ENCODE measurements at regions not wholly inside any gene's neighbourhood (a gene's known extent, or its start where the extent isn't known, plus 50 kb on each side); places are given as distances from the start of the nearest gene placed in this dataset.

DNA sequence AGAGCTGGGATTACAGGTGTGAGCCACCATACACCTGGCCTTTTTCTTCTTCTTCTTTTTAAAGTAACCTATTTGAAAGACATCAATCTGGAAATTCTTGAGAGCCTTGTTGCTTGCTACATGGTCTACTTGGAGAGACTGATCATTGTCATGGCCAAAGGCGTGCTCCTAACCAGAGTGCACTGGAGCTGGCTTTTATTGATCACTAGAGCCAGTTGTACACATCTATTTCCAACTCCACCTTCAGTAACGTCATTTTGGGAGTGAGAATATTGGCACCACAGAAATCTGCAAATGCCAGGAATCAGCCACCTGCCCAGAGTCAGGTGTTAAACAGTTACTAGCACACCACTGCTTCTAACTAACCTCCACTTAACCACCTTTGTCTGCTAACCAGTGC is 735.1 kb downstream of the TYW1 start:
- WGBS (ENCODE audit: insufficient coverage), result 82% methylated on average over 2 of the region's 2 CpGs
- no peak overlapping the region for H3K27ac Mint-ChIP-seq
- H3K27ac ChIP-seq (ENCODE audit: low read length), result no peak overlapping the region
- no peak overlapping the region for H3K4me3 ChIP-seq (ENCODE audit: low read length)
- intact Hi-C loops (cut with micrococcal nuclease), result no loop called here
- H3K36me3 Mint-ChIP-seq, result no peaks in the 10 kb centered on the region
- H3K4me1 Mint-ChIP-seq, result no peaks in the 10 kb centered on the region
- H3K36me3 ChIP-seq (ENCODE audit: control insufficient read depth, insufficient read depth, low read length), result no peaks in the 10 kb centered on the region
- H3K27me3 Mint-ChIP-seq (ENCODE audit: low read depth in 2 of 2), result no peaks in the 10 kb centered on the region
- TF ChIP-seq, protein P1, sequence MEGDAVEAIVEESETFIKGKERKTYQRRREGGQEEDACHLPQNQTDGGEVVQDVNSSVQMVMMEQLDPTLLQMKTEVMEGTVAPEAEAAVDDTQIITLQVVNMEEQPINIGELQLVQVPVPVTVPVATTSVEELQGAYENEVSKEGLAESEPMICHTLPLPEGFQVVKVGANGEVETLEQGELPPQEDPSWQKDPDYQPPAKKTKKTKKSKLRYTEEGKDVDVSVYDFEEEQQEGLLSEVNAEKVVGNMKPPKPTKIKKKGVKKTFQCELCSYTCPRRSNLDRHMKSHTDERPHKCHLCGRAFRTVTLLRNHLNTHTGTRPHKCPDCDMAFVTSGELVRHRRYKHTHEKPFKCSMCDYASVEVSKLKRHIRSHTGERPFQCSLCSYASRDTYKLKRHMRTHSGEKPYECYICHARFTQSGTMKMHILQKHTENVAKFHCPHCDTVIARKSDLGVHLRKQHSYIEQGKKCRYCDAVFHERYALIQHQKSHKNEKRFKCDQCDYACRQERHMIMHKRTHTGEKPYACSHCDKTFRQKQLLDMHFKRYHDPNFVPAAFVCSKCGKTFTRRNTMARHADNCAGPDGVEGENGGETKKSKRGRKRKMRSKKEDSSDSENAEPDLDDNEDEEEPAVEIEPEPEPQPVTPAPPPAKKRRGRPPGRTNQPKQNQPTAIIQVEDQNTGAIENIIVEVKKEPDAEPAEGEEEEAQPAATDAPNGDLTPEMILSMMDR (IDR thresholded peaks at IDR 0.05), result no peak
- ATAC-seq (no peak), DNase-seq (no peak)
- H3K4me3 Mint-ChIP-seq, result no peak overlapping the region
- H3K4me1 ChIP-seq (ENCODE audit: control insufficient read depth, insufficient read depth, low read length), result no peaks in the 10 kb centered on the region
- H3K9me3 ChIP-seq (ENCODE audit: control insufficient read depth, insufficient read depth, low read length), result peaks cover 2% of the 10 kb centered on the region
- no peaks in the 10 kb centered on the region for H3K27me3 ChIP-seq (ENCODE audit: control insufficient read depth, insufficient read depth, low read length)
- H3K9me3 Mint-ChIP-seq, result peaks cover 15 to 17% of the 10 kb centered on the region in 2 donors

DNA sequence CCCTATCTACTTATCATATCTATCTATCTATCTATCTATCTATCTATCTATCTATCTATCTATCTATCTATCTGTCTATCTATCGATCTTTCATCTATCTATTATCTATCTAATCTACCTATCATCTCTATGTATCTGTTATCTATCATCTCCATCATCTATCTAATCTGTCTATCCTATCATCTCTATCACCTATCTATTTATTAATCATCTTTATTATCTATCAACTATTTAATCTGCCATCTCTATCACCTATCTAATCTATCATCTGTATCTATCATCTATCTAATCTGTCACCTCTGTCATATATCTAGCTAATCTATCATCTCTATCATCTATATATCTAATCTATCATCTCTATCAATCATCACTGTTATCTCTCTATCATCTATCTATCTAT is 736.3 kb downstream of the TYW1 start:
- intact Hi-C loops (cut with micrococcal nuclease), result no loop called here
- TF ChIP-seq, protein P1 (IDR thresholded peaks at IDR 0.05), result no peak
- H3K9me3 Mint-ChIP-seq, result peaks cover 12 to 17% of the 10 kb centered on the region in 2 donors
- no peak overlapping the region for H3K4me3 Mint-ChIP-seq
- H3K4me3 ChIP-seq (ENCODE audit: low read length), result no peak overlapping the region
- no peak overlapping the region for H3K27ac ChIP-seq (ENCODE audit: low read length)
- no peaks in the 10 kb centered on the region for H3K27me3 ChIP-seq (ENCODE audit: control insufficient read depth, insufficient read depth, low read length)
- no peaks in the 10 kb centered on the region for H3K4me1 Mint-ChIP-seq
- no peaks in the 10 kb centered on the region for H3K36me3 ChIP-seq (ENCODE audit: control insufficient read depth, insufficient read depth, low read length)
- no peak for ATAC-seq
- H3K36me3 Mint-ChIP-seq, result no peaks in the 10 kb centered on the region
- H3K9me3 ChIP-seq (ENCODE audit: control insufficient read depth, insufficient read depth, low read length), result peaks cover 6% of the 10 kb centered on the region
- no peaks in the 10 kb centered on the region for H3K27me3 Mint-ChIP-seq (ENCODE audit: low read depth in 2 of 2)
- WGBS (ENCODE audit: insufficient coverage), result 80% methylated on average over 1 of the region's 1 CpG
- H3K27ac Mint-ChIP-seq, result no peak overlapping the region
- H3K4me1 ChIP-seq (ENCODE audit: control insufficient read depth, insufficient read depth, low read length), result no peaks in the 10 kb centered on the region
- no peak for DNase-seq

DNA sequence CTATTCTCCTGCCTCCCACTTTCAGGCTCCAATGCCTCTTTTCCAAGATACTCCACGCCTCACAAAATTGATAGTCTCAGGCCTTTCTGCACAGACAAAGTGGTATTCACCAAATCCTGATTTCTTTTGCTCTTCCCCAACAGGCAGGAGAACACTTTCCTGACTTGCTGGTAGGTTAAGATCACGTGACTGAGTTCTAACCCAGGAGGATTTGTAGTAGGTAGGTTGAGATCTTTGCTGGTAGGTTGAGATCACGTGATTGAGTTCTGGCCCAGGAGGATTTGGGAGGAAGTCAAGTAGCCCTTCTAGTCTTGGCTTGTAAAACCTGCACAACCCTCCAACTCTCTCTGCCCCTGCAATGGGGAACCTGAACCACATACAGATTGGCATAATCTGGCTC is 741.5 kb downstream of the TYW1 start:
- Histone ChIP-seq H3K4me3 (ENCODE audit: low read length) (no peak overlapping the region), H3K36me3 (ENCODE audit: control insufficient read depth, insufficient read depth, low read length) (no peaks in the 10 kb centered on the region), H3K9me3 (ENCODE audit: control insufficient read depth, insufficient read depth, low read length) (peaks cover 6% of the 10 kb centered on the region), H3K4me1 (ENCODE audit: control insufficient read depth, insufficient read depth, low read length) (no peaks in the 10 kb centered on the region), H3K27me3 (ENCODE audit: control insufficient read depth, insufficient read depth, low read length) (no peaks in the 10 kb centered on the region), H3K27ac (ENCODE audit: low read length) (no peak overlapping the region)
- Mint-ChIP-seq H3K27me3 (ENCODE audit: low read depth in 2 of 2) (no peaks in the 10 kb centered on the region), H3K4me1 (no peaks in the 10 kb centered on the region), H3K9me3 (peaks cover 14 to 22% of the 10 kb centered on the region in 2 donors), H3K27ac (no peak overlapping the region), H3K36me3 (no peaks in the 10 kb centered on the region), H3K4me3 (no peak overlapping the region)
- ATAC-seq (no peak), DNase-seq (no peak)
- WGBS (ENCODE audit: insufficient coverage), result 58% methylated on average over 3 of the region's 3 CpGs
- TF ChIP-seq, protein P1 (IDR thresholded peaks at IDR 0.05), result no peak
- intact Hi-C loops (cut with micrococcal nuclease), result no loop called here

DNA sequence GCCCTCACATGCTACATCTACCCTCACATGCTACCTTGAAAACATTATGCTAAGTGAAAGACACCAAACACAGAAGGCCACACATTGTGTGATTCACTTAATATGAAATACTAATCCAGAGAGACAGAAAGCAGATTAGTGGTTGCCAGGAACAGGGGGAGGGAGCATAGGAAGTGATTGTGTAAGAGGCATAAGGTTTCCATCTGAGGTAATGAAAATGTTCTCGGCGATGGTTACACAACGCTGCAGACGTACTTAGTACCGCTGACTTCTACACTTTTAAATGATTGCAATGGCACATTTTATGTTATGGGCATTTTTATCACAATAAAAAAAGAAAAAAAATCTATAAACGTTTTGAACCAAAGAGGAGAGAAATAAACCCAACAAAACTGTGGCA is 742.3 kb downstream of the TYW1 start:
- Histone ChIP-seq H3K27me3 (ENCODE audit: control insufficient read depth, insufficient read depth, low read length) (no peaks in the 10 kb centered on the region), H3K9me3 (ENCODE audit: control insufficient read depth, insufficient read depth, low read length) (peaks cover 12% of the 10 kb centered on the region), H3K36me3 (ENCODE audit: control insufficient read depth, insufficient read depth, low read length) (no peaks in the 10 kb centered on the region), H3K27ac (ENCODE audit: low read length) (no peak overlapping the region), H3K4me3 (ENCODE audit: low read length) (no peak overlapping the region), H3K4me1 (ENCODE audit: control insufficient read depth, insufficient read depth, low read length) (no peaks in the 10 kb centered on the region)
- H3K9me3 Mint-ChIP-seq, result peaks cover 14 to 18% of the 10 kb centered on the region in 2 donors
- WGBS (ENCODE audit: insufficient coverage), result 83% methylated on average over 1 of the region's 6 CpGs
- no peaks in the 10 kb centered on the region for H3K4me1 Mint-ChIP-seq
- TF ChIP-seq, protein P1 (IDR thresholded peaks at IDR 0.05), result no peak
- DNase-seq, result no peak
- ATAC-seq, result no peak
- no peak overlapping the region for H3K4me3 Mint-ChIP-seq
- intact Hi-C loops (cut with micrococcal nuclease), result no loop called here
- no peak overlapping the region for H3K27ac Mint-ChIP-seq
- H3K36me3 Mint-ChIP-seq, result no peaks in the 10 kb centered on the region
- H3K27me3 Mint-ChIP-seq (ENCODE audit: low read depth in 2 of 2), result no peaks in the 10 kb centered on the region

All from natural killer cell (primary cell).